Inferior parietal cortex (tissue), 1 donor: ENCODE measurements at regions not wholly inside any gene's neighbourhood (a gene's known extent, or its start where the extent isn't known, plus 50 kb on each side); places are given as distances from the start of the nearest gene placed in this dataset.

ENCODE experiments used
- DNase-seq: peaks from one replicate; pipeline ENCODE4 v3.0.0-alpha.2; 2016; ENCODE audit errors: extremely low spot score

DNA sequence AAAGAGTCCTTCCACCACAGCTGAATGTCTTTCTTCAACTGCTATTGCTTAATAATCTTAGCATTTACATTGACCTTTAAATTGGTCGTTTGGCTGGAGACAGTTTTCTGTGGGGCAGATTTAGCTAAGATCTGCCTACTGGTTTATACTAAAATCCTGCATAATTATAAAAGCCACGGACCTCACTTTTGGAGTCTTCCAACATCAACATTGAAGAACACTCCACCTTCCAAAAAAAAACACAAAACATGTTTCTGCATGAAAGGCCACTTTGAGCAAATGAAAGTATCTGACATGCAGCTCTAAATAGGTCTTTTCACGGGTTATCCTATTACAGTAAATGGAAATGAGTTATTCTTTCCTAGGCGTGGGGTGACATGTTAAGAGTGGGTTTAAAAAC lies 57.0 kb upstream of the KRR1 start:
- no peak for DNase-seq

DNA sequence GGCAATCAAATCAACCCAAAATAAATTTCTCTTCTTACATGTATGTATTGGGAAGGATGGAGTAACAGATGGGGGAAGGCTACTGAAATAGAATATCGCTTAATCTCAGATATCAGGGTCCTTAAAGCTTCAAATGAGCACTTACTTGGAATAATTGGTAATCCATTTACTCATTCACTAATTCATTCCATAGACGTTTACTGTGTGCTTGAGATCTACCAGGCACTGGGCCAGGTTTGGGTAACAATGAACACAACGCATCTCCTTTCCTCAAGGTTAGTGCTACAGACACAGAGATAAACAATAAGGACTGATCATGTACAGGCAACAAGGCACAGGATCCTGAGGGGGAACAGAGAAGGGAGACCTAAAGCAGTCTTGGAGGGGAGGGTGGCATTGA lies 54.4 kb upstream of the KRR1 start:
- no peak for DNase-seq

DNA sequence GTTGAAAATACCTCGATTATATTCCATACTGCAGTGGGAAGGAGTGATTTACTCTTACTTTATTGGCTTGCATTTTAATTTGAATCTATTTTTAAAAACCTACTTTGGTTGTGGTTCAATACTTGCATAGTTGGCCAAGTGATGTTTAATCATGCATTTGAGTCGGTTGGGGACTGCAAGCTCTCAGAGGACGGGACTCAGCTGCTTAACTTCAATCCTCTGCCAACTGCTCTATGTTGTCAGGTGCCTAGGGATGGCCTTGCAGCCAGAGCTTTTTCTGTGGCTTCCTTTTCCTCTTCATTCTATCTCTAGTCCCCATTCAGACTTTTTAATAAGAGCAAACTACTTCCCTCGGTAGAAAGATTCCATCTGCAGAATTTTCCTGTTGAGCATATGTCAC lies 53.4 kb upstream of the KRR1 start:
- DNase-seq, result no peak

DNA sequence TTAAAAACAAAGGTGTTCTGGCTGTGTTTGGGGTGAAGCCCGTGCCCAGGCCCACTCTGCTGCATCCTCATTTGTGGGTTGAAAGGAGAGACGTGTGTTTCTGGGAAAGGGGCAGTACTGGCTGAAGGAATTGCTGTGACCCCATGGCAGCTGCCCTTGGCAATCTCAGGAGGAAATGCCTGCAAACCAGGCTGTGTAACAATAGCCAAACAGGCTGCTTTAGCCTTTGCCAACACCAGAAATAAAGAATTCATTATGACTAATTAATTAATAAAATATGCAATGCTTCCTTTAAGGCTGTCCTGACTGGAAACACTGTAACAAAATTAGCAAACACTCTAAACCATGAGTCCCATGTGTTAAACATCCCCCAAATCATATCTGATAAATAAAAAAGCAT lies 53.0 kb upstream of the KRR1 start:
- DNase-seq, result no peak

DNA sequence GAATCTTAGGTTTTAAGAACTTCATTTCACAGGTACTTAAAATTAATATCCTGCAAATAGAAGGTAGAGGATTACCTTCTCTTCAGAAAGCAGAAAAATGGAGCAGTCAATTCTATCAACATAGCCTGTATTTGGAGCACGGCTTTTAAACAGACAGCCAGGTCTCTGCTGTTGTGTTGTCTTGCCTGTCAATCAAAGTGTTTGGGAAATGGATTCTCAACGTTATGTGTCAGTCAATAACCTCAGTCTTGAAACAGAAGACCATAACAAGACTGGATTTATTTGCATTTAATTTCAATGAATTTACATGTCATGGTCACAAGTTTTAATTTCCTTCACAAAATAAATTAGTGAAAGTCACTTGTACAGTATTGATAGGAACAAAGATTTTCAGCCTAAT lies 51.9 kb upstream of the KRR1 start:
- no peak for DNase-seq

DNA sequence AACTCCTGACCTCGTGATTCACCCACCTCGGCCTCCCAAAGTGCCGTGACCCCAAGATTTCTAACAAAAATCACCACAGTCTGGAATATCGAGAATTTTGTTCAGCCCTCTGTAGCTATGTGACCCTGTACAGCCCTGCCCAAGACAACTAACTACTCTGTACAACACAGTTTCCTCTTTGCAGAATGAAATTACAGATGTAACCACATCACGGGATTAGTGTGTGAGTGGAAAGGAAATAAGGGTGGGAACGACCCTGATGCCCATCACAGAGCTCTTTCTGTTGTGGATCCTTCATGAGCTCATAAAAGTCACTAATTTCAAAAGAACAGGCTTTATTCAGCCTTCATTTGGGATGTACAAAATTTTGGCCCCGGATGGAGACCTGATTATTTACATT lies 50.5 kb upstream of the KRR1 start:
- DNase-seq, result no peak
